Activated CD4-positive, CD25-positive, alpha-beta regulatory T cell treated with anti-CD3 and anti-CD28 coated beads, Interleukin-2, amount 50 U/mL, for 24 hours (primary cell): ENCODE measurements at regions not wholly inside any gene's neighbourhood (a gene's known extent, or its start where the extent isn't known, plus 50 kb on each side); places are given as distances from the start of the nearest gene placed in this dataset.
"Not testable (repeated sequence)": the region's sequence is repeated elsewhere in the genome, so short reads cannot be mapped to it uniquely, and the experiment has no call there.

Source experiments
- ATAC-seq, 2 donors: fragments of 150-1000 bp; cut with Tn5 transposase; one replicate each; pipeline ENCODE4 v1.10.0; 2021; ENCODE audit warnings: mild to moderate bottlenecking in 1 of 2, moderate library complexity in 1 of 2

- no peak for ATAC-seq
These were observed 207.5 kb downstream of the RPLP1 start for GRCh38 chr15:69660114-69660513.

DNA sequence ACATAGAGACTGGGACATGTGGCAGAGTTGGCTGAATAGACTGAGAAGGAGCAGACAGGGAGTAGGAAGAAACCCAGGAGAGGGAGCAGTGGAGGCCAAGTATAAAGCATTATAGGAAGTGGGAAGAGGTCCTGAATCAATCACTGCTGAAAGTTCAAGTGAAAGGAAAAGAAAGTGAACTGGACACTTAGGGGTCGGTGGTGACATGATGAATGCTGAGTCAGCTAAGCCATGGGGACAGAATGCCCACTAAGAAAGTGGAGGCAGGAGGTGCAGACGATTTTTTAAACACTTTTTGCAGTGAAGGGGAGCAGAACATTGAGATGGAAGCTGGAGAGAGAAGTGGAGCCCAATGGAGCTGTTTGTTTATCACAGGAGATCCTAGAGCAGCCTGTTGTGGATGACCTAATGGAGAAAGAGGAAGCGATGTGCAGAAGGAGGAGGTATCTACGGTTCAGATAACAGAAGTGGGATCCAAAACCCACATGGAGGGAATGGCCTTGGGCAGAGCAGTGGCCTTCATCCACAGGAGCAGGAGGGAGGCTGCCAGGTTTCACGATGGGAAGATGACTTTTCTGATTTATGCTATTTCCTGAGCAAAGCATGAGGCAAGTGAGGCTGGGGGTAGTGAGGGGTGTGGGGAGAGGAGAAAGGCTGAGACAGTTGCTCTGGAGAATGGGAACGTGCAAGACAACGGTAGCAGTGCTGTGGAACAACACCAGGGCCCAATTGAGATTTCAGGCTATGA lies 208.2 kb downstream of the RPLP1 start:
- ATAC-seq: no peak

DNA sequence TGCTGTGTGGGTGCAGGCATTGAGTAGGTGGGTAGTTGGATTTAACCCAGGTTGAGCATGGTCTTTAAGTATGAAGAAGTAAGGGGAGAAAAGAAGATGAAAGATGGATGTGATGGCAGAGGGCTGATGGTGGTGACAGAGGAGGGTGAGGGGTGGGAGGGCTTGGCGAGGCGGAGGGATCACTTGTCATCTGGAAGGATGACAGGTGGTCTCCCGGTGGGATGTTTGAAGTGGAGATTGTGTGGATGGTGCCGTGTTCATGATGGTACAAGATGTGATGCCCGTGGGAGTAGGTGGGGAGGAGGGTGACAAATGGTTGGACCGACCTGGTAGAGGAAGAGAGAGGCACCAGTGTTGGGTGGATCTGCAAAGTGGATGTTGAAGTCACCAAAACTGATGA lies 208.8 kb downstream of the RPLP1 start:
- no peak for ATAC-seq

- no peak for ATAC-seq
These were observed 209.4 kb downstream of the RPLP1 start for GRCh38 chr15:69661871-69662644.

- ATAC-seq: no peak
These were observed 210.0 kb downstream of the RPLP1 start for GRCh38 chr15:69662645-69663000.

GRCh38 chr15:69663441-69663840 lies 210.8 kb downstream of the RPLP1 start:
- ATAC-seq: no peak

DNA sequence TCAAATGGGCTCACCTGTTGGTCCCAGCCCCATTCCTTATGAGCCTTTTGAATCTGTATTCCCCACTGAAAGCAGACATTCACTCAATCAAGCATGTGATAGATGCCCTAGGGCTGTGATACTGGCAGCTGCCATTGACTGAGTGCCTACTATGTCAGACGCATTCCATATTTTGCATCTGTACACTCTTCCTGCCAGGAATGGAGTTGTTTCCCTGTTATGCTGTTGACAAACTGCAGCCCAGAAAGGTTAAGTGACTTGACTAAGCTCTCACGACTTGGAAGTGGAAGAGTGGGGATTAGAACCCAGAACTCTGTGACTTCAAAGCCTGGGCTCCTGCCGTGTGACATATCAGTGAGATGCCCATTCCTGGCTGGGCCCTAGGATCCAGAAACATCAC lies 211.4 kb downstream of the RPLP1 start:
- no peak for ATAC-seq

DNA sequence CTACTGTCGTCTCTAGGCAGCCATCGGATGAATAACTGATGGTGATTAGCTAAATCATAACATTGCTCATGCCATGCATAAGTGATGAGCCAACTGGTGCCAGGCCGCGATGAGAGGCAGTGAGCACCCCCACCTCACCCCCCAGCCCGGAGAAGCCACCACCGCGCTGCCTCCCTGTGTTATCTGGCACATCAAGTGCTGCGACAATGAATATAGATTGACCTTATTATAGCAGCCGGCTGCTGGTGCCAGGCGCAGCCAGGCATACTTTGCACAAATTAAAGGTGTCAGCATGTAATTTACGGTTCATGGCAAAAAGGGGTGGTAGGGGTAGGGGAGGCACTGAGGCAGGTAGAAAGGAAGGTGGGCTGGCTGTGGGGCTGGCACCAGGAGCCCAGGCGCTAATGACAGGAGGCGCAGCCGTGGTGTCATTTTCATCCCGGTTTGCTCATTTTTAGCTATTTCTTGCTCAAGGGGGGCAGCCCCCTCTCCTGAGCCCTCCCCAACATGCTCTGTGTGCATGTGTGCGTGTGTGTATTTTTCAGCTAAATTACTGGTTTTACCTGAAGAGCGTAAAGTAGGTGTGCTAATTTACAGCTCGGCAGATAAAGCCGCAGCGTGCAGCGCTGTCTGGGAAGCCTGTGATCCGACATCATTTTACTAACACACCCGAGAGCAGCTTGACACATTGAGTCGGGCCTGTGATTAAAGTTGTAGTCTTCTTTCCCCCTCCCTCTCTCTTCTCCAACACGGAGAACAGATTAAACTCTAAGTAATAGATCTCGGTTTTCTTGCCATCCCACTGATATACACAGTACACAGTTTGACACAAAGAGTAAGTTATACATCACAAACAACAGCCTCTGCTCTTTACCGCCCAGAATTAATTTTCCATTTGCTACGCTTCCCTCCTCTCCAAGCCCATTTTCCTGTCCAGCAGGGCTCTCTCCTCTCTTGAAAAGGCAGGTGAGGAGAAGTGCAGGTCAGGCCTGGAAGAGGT lies 212.3 kb downstream of the RPLP1 start:
- ATAC-seq: no peak

GRCh38 chr15:69665641-69666111 lies 213.1 kb downstream of the RPLP1 start:
- ATAC-seq: no peak

DNA sequence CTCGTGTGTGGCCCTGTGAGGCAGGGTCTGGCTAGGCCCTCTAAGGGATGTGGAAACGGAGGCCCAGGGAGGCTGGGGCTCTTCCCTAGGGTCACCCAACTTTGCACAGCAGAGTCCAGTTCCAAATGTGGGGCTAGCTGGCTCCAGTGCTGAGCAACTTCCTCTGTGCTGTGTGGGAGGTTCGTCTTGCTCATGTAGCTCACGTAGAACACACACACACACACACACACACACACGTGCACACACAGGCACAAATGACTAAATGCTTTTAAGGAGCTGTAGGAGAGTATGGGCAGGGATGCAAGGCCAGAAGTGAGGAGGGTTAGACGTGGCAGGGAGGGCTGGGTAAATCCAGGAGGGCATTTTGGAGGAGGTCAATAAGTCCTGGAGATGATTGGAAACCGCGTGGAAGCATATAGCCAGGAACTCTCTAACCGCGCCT lies 213.8 kb downstream of the RPLP1 start:
- no peak for ATAC-seq

DNA sequence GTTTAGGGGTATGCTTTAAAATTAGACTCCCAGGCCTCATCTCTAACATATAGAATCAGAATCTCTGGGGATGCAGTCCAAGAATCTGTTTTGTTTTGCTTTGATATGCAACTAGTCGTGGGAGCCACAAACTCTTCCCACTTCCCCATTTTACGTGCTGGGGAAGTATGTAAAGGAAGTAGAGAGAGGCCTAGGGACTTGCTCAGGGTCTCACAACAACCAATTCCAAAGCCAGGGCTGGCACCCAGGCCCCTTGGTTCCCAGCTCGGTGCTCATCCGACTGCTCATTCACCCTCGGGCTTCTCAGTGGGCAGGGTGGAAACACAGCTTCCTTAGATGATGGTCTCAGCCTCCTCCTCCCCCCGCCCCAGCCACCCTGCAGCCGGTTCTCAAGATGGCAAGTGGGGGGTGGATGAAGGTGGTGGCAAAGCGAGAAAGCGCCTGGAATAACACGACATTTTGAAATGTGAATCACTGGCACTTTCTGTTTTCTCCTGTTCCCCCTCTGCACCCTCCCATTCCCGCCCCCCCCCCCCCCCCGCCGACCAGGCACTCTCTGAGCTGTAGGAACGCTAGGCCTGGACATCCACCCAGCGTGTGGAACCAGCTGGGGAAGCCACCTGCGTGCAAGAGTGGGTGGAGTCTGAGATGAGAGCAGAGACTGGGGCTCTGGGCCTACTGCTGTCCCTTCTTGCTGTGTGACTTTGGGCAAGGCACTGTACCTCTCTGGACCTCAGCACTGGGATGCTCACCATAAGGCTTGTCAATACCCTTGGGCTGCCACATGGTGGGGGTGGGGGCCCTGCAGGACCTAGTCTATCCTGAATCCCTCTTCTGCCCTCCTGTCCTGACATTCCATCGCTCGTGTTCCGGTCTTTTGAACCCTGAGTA lies 214.5 kb downstream of the RPLP1 start:
- peak in 1 of 2 donors; percentile 14 for ATAC-seq

DNA sequence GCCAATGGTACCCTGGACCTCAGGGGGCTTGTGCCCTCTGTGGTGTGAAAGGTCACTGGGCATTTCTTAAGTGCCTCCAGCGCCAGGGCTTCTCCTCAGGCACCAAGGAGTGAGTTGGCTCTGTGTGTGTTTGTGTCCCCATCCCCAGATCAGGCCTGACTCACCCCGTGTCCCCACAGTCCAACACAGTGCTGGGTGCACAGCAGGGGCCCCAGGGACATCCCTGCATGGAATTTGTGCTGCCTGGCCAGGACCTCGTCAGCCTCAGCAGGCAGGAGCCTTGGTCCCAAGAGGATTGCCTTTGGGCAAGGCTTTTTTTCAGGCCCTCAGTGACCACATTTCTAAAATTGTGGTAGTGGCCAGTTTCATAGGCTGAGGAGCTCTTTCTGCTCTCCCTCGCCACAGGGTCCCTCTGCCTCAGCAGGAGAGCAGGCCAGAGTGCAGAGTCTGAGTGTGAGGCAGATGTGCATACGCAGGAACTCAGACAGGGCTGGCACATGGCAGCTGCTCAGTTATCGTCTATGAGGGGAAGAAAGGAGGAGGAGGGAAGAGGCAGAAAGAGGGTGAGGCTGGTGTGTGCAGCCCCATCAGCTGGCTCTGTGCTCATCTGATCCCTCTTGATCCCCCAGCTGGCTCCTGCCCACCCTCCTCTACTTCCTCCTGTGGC lies 215.6 kb downstream of the RPLP1 start:
- ATAC-seq: no peak

DNA sequence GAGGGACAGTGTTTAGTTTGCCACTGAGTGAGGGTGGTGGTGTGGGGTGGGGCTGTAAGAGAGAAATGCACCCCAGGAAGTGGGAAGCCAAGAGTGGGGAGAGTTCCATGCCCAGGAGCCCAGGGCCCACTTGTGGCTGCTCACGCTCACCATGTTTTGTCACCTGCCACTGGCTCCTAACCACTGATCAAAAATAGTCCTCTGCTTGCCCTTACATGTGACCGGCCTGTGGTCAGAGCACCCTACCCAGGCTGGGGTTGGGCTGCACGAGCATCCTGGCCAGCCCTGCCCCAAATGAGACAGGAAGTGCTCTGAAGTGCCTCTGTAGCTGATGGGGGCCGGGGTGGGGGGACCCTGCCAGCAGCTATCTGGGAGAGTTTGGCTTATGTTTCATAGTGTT lies 216.3 kb downstream of the RPLP1 start:
- ATAC-seq: peak; percentile 29 to 47

DNA sequence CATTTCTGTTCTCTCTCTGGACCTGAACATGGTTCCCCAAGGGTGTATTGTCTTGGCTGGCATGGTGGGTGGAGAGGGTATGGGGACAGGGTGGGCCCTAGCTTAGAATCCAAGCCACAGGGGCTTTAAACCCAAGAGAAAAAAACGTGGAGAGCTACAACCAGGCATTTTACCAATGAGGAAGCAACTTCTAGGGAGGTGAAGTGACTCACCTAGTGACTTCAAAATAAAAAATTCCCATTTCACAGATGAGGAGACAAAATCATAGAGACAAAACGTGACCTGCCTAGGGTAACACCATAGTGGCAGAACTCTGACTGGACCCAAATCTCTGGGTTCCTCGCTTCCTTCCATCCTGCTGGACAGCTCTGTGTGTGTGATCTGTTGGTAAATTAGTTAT lies 216.8 kb downstream of the RPLP1 start:
- no peak for ATAC-seq

DNA sequence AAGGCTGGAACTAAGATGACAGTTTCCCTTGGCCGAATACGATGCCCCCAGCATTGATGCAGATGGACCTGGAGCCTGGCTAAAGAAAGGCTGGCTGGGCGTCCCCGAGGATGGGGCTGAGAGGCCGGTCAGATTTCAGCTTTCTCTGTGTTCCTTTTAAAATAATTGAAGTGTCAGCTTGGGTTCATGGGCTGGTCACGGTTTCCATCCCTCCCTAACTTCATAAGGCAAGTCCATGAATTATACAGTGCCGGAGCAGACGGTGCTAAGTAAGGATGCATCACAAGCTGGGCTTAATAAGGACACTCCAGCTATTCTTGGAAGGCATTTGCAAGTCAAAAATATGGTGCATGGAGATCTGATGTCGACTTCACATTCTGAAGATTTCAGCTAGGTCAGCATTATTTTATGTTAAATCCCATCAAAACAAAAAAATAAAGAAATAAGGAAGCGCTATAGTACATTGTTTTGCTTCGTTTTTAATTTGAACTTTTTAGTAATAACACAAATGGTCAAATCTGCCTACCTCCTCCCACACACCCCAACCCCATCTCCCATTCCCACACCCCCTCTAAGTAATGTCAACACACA lies 220.8 kb downstream of the RPLP1 start:
- no peak for ATAC-seq

GRCh38 chr15:69675731-69676130 lies 223.1 kb downstream of the RPLP1 start:
- ATAC-seq: no peak

DNA sequence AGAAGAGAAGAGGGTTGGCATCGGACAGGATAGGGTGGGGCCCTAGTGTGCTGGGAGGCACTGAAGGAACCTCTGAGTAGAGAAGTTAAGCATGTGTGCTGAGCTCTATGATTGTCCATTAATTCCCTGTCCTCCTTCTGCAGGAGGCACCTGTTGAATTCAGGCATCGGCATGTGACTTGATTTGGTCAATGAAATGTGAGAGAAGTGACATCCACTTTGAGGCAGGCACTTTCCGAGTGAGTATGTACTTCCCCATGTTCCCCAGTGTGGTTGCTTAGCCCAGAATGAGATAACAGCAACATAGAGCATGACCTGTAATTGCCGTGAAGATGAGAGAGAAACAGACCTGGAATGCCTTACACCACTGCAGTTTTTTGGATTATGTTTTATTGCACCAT lies 224.8 kb downstream of the RPLP1 start:
- no peak for ATAC-seq

- peak; percentile 87 to 91 for ATAC-seq
These were observed 227.1 kb downstream of the RPLP1 start for GRCh38 chr15:69679623-69680228.

DNA sequence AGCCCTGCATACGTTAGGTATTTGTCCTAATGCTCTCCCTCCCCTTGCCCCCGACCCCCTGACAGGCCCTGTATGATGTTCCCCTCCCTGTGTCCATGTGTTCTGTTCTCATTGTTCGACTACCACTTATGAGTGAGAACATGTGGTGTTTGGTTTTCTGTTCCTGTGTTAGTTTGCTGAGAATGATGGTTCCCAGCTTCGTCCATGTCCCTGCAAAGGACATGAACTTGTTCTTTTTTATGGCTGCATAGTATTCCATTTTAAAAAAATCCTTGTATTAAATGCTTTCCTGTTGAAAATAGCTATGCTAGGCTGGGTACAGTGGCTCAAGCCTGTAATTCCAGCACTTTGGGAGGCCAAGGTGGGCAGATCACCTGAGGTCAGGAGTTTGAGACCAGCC lies 232.2 kb downstream of the RPLP1 start:
- ATAC-seq: not testable (repeated sequence)
